T1000 (cell line): ENCODE measurements at regions not wholly inside any gene's neighbourhood (a gene's known extent, or its start where the extent isn't known, plus 50 kb on each side); places are given as distances from the start of the nearest gene placed in this dataset.
A peak's percentile ranks its signal among the peaks of the same experiment; 100 is the strongest.

Source experiments
- DNase-seq: peaks from one replicate; lab custom pipeline; 2025; ENCODE audit warnings: mixed read lengths; lab: John Stamatoyannopoulos, UW

DNA sequence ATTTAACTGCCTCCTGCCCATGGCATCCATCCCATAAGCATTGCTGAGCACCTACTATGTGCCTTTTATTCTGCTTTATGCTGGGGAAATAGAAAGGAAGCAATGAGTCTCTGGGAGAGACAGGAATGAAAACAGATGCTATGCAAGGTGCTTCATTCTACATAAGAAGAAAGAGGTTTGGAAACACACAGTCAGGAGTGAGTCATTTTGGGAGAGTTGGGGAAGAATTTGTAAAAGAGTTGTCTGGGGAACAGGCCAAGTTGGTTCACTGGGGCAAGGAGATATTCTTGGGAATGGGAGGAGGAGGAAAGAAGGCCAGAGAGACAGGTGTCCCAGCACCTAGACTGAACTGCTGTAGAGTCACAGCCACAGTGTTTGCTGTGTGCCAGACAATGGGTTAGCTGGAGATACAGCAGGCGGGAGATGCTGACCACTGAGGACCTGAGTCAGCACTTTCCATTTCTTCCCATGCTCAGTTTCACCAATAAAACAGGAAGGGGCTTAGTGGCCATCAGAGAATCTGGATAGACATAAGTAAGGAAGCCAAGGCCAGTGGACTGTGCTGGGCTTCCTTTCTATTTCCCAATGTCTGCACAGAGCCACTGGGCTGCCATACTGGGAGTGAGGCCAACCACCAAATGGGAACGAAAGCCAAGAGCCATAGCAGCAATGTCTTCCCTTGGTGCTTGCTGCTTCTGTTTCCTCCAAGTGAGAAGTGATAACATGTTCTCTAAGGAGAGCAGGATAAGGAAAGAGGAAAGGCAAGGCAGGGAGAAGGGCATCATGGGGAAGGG lies 187.7 kb upstream of the USP24 start:
- no peak for DNase-seq

DNA sequence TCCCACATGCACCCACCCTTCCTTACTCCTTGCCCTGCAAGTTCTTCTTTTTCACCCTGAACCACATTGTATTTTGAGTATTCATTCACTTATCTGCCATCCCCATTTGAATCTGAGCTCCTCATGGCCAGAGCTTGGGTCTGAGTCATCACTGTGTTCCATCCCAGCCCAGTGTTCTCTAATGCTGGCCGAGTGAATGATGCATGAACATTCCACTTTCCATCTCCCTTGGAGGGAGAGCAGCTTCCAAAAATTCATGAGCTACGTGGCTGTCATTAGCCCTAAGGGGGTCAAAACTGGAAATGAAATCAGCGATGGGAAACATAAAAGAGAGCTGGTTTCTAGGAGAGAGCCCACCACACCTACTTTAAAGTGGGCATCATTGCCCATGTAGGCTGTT lies 187.0 kb upstream of the USP24 start:
- peak; percentile 31 for DNase-seq

DNA sequence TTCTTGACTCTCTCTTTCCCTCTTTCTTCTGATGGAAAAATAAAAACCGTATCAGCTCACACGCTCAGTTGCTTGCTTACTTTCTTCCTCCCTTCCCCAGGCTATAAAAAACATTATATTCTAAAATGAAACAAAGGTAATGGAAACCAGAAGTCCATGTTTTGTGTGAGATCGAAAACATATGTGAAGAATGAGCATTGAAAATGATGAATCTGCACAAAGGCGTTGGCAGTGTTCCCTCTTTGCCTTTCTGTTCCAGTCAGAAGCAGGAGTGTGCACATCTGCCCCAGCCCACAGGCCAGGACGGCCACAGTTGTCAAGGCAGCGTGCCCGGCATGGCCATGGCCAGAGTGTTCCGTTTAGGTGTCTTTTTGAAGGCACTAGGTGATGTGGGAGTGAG lies 185.3 kb upstream of the USP24 start:
- no peak for DNase-seq

DNA sequence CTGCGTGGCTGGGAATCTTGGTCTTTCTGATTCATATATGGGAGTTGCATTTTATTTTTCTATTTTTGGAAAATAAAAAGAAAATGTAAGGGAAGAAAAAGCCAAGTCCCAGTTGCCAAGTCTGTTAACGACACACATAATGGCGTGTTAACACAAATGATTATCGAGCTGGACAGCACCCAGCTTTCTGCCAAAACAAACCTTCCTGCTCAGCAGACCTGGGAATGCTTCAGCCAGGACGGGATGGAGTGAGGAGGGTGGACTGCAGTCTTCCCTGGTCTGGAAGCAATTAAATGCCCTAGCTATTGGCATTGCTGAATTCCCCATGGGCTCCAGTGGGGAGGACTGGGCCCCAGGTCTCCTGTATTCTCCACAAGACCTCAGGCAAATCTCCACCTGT lies 184.2 kb upstream of the USP24 start:
- no peak for DNase-seq

DNA sequence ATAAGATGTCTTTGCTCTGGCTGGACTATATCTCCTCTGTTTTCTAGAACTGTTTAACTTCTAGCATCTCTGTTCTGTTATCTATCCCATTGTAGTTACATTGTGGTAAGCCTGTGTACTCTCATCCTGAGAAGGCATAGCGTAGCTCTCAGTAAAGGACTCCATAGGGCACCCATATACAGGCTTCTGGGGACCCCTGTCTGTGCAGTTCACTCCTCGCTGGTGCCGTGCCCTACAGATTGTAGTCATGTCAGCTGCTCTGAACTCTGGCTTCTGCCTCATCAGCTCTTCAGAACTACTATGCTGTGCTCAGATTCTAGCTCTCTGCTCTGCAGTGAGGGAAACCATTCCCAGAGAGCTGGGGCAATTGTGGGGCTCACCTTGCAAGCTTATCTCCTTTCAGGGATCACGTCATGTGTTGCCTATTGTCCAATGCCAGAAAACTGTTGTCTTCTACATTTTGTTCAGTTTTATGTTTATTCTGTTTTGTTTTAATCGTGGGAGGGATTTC lies 181.3 kb upstream of the USP24 start:
- DNase-seq = no peak

DNA sequence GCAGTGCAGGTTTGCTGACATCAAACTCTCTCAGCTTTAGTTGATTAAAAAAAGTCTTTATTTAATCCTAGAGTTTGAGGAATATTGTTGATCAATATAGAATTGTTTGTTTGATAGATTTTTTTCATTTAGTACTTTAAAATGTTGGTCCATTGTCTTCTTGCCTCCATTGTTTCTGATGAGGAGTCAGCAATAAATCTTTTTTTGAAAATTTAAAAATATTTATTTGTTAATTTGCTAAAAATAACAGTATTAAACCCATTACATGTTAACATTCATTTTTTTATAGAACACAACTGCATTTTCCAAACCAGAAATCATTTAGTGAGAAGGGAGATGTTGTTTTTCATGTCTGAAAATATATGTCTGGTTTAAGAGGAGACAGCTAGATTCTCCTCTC lies 173.8 kb upstream of the USP24 start:
- DNase-seq = no peak

DNA sequence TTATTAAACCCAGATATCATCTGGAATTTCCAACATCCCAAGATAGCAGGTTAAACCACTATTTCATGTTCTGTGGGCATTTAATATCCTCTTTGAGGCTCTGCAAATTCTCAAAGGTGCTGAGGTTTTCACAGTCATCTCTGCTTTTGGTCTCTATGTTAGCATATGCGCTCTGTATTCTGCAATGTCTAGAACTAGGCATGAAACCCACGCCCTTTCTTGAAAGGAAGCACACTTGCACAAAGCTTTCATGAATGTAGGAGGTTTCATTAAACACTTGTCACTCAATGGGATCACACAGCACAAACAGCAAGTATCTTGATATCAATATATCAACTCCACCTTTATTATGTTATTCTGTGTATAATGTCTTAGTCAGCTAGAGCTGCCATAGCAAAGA lies 172.0 kb upstream of the USP24 start:
- DNase-seq = no peak

DNA sequence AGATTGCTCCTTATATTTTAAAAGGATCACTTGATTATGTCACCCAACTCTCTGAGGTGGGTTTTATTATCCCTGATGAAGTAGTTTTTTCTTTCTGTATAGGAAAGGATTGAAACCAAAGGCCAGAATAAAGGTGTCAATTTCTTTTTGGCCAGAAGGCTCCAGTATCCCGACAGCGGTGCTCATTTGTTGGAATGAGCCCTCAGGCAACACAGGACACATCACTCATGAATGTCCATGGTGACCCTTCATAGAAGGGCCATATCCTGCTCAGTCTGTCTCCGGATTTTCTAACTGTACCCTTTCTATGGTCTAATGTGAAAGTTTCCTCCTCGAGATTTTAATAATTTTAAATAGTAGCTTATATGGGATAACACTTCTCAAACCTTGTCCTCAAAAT lies 171.3 kb upstream of the USP24 start:
- no peak for DNase-seq

DNA sequence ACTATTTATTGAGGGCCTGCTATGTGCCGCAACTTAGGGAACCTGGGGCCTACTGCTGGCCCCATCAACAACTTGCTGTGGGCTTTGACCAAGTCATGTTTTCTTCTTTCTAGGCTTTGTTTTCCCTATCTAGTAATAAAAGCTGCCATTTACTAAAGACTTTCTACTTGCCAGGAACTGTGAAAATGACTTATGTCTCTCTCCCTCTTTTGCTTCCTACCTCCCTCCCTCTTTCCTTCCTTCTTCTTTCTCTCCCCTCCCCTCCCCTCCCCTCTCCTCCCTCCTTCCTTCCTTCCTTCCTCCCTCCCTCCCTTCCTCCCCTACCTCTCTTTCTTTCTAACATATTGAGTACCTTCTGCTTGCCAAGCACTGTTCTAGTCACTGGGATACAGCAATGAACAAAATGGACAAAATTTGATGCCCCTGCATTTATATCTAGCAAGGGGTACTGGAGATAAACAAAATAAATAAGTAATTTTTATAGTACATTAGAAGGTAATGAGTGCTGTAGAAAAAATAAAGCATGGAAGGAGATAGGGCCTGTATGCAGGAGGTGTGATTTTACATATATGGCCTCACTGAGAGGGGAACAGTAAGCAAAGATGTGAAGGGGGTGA lies 170.3 kb upstream of the USP24 start:
- DNase-seq = no peak

DNA sequence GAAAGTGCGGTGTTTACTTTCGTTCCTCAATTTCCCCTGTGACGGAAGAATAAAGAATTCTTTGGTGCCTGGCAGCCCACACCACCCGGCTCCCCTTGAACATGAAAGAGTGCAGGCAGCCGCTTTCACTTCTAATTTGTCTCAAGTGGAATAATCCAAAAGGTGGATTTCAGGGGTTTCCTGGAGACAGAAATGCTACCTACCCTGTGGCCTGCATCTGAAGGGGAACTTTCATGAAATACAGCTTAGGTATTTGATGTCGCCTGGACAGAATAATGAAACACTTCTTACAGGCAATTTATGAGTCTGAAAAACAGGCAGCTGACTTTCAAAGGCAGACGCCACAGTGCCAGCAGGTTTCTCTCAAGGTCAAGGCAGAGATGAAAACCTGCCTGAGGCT lies 169.5 kb upstream of the USP24 start:
- DNase-seq = no peak

DNA sequence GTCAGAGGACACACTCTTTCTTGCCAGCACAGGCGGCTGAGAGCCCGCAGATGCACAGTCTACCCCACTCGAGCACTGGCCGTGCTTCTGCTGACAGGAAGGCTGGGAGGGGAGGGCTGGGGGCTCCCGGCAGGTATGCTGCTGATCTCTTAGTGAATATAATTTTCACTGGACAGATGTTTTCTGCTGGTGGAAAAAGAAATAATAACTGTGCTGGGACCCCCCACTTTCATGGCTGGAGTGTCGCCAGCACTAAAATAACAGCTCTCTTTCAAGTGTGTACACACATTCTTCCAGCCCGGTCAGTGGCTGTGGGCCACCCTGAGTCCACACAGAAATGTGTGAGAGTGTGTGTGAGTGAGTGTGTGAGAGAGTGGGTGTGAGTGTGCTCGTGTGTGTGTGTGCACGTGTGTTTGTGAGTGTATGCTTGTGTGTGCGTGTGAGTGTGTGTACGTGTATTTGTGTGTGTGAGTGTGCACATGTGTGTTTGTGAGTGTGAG lies 167.7 kb upstream of the USP24 start:
- no peak for DNase-seq

DNA sequence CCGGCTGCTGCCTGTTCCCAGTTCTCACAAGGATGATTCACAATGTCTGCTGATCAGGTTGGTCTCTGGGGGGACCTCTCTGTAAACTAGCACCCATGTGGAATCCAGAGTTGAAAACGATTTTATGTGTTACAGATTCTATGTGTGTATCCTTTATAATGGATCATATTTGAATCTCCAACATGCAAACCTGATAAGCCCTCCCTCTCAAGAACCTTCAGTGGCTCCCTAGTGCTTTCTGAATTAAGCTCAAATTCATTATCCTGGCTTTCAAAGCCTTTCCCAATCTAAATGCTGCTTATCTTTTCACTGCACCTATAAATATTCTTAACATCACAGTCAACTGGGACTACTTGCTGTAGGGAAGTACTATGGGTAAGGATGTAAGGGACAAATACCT lies 166.8 kb upstream of the USP24 start:
- no peak for DNase-seq

DNA sequence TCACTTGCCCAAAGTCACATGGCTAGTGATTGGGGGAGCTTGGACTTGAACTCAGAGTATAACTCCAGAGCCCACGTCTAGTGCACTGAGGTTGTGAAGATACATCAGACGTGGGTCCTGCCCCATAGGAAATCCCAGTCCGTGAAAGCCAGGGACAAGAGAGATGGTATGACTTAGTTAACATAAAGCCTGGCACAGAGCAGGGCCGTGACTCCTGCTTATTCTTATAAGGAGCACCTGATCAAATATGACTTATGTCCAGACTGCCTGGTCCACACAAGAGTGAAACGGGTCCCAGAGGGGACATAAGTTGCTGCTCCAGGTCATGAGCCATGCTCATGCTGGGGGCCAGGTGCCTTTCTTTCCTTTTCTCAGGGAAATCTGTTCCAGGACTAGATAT lies 166.3 kb upstream of the USP24 start:
- DNase-seq = no peak

DNA sequence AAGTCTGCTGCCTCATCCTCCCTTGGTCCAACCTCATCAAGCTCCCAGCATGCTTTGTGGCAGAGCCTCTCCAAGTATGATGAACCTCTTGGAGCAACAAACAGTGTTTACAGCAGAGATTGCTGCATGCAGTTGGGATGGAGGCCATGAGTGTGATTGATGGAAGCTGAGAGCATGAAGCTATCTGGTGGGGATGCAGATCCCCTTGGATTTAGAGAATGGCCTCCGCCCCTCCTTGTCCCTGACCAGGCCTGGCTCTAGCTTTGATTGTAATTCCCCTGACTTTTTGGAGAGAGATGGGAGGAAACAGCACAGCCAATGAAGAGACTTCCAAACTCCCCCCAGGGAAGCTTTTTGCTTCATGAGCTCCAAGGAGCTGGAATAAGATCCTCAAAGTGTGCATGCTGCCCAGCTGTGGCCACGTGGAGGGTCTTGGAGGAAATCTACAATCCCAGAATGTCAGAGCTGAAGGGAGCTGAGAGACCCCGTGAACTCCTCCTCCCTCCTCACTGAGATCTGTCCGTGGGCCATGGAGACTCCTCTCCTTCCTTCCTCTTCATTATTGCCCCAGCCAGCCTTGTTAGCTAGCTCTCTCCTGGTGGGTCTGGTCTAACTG lies 165.3 kb upstream of the USP24 start:
- no peak for DNase-seq

DNA sequence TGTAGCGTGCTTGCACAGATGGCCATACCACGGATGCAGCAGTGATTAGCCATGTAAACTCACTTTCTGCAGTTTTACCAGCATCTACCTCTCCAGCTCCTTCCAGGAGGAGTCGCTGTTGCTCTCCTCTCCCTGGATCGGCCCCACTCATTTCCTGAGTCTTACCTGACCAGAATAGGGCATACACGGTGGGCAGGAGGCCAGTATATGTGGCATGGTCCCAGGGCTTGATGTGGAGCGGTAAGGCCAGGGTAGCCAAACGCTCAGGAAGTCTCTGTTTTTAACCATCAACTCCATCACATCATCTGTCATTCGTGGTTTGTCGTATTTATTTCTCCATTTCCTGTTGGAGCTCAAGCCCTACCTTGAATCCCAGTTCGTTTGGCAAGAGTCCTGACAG lies 163.4 kb upstream of the USP24 start:
- DNase-seq = no peak

DNA sequence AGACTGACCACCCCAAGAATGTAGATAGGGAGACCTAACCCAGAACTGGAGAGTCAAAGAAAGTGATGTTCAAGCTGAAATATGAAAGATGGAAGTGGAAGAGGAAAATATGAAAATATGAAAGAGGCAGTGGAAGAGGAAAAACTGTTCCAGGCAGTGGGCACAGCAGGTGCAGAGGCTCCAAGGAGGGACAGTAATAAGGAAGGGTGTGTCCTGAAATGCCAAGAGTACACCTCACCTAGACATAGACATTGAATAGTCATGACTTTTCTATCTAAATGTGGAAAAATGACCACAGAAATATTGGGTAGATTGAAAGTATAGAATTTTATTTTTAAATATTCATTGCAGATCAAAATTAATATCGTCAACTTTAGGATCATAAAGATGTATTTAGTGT lies 161.7 kb upstream of the USP24 start:
- DNase-seq = no peak

DNA sequence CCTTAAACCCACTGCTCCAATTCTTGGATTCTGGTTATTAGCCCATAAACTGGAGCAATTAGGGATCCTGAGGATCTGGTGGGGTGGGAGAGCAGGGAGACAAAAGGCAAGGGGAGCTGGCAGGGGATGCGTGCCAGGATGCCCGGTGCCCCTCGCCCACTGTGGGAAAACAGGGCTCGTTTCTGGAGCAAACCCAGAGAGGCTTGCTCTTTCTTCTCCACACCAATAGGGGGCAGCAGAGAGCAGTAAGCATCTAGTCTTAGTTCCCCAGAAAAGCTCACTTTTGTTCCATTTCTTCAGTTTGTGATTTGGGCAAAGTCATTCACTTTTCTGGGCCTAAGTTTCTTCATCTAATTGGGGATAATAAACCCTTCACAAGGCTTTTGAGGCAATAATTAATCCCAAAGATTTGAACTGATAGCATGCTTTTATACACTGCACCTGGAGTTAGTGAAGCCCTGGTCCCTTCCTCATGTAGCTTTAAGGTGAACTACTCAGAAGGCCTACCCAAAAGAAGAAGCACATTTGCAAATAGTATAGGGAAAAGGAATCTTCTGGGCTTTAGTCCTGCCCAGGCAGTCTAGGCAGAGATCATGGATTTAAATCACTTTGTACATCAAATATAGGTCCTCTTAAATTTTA lies 160.6 kb upstream of the USP24 start:
- DNase-seq = peak; percentile 30

DNA sequence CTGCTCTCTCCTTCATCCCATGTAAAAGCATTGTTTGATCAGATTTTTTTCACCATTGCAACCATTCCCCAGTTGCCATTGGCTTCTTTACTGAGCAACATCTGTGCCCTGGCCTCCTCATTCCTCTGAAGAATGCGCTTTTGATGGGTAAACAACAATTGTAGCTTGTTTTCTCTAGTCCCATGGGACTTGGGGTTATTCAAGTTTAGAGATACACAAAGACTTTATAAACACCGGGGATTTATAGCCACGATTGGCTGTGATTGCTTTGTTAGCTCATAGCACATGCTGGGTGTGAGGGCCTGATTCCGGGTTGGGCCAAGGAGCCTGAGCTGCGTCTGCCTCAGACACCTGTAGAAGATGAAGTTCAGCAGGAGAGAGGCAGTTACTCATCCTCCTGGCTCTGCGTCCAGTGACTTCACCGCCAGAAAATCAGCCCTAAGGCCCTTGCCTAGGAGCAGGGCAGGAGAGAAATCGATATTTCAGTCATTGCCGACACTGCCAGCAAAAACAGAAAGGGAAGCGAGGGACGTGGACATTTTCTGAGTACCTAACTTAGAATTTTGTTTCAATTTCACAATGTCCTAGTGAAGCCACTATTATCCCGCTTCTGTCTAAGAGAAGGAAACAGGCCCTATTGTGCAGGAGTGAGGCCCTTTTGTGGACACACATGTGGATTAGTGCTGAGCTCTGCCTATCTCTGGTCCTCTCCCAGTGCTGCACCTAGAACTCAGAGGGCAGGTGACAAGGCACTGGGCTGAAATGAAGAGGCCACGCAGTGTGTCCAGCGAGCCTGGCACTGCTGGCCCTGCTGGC lies 159.8 kb upstream of the USP24 start:
- DNase-seq = peak; percentile 61

DNA sequence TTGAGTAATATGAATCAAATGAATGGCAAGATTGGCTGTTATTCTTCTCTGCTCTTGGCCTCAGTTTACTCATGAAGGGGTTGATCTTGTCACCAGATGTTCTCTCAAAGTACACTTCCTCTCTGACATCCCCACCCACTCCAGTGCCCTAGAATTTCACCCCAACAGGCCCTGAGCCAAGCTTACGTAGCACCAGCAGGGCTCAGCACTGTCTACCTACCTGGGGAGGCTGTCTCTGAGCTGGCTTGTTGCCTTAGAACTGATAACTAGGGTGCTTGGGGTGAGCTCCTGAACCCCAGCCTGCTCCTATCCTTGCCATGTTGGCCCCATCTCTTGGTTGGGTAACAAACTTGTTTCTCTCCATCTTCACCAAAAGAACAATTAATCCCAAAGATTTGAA lies 159.1 kb upstream of the USP24 start:
- DNase-seq = no peak

DNA sequence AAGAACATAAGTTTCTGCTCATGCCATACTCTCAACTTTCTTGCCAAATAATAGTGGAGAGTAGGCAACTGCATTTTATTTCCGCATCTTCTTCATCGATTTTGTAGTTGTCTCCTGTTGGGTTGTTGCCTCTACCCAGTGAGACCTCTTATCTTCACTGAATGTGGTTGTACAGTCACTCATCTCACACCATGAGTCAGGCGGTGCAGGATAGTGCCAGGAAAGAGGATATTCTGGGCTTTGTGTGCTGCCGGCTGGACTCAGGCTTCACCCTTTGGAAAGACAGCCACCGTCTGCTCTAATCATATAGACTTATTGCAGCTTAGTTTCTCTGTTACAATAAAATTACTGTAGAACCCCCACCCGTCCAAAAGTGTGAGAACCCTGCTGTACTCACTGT lies 154.3 kb upstream of the USP24 start:
- DNase-seq = peak; percentile 40

DNA sequence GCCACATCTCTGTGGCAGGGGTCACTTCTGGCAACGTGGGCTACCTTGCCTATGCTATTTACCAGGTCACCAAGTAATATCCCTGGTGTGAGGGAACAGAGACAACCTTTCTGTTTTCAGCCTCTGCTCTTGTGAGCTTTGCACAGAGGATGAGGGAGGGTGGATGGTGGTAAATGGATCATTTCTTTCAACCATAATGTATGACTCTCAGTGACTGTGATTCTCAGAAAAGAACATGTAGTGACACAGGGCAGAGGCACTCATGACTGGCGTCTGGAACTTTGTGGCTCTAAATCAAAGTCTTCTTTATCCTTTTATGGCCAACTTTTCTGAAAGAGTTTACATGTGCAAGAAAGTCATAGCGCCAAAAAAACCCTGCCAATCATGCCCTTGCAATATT lies 153.5 kb upstream of the USP24 start:
- DNase-seq = no peak

DNA sequence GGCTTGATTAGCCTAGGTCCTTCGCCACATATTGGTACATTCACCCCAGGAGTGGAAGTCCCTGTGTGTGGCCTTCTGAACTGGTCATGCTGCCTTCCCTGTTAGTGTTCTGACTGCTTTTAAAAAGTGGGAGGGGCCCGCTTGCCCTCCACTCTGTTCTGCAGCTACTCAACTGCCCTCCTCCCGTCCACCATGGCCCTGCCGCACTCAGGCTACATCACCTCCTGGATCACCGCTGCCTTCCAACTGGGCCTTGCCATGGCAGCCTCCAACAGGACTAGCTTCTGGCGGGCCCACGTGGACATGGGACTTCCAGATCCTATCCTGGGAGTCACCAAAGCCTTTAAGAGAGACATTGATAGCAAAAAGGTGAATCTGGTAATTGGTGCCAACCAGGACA lies 152.1 kb upstream of the USP24 start:
- DNase-seq = no peak
